OCI-LY3 (cell line): ENCODE measurements at regions not wholly inside any gene's neighbourhood (a gene's known extent, or its start where the extent isn't known, plus 50 kb on each side); places are given as distances from the start of the nearest gene placed in this dataset.

Source experiments
- EZH2phosphoT487 ChIP-seq: fragments of 200-600 bp; shearing (Covaris generic); IDR thresholded peaks from 2 replicates; pipeline ENCODE4 v1.6.1; 2018; ENCODE audit warnings: antibody characterized with exemption, mixed run types, low read depth
- TF ChIP-seq, protein P1 (sequence below): fragments of 200-600, 300-600 bp; sonication (generic); IDR thresholded peaks from 2 replicates; pipeline ENCODE4 v1.5.1; 2014; ENCODE audit warnings: antibody characterized with exemption, low read length, low read depth

DNA sequence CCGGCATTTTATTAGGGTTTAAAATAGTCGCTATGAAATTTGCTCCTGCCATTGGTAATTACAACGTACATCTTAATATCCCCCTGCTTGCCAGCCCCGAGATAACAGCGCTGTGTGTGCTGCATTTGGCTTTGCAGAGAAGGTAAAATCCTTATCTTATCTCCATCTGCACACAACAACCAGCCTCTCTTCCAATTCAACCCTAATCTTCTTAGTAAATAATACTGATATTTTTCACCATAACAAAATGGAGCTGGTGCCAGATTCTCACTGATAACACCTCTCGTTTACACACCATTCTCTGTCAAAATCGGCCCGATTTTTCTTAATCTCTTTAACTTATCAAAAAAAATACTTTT is 61.4 kb upstream of the SIX3 start:
- TF ChIP-seq, protein P1, sequence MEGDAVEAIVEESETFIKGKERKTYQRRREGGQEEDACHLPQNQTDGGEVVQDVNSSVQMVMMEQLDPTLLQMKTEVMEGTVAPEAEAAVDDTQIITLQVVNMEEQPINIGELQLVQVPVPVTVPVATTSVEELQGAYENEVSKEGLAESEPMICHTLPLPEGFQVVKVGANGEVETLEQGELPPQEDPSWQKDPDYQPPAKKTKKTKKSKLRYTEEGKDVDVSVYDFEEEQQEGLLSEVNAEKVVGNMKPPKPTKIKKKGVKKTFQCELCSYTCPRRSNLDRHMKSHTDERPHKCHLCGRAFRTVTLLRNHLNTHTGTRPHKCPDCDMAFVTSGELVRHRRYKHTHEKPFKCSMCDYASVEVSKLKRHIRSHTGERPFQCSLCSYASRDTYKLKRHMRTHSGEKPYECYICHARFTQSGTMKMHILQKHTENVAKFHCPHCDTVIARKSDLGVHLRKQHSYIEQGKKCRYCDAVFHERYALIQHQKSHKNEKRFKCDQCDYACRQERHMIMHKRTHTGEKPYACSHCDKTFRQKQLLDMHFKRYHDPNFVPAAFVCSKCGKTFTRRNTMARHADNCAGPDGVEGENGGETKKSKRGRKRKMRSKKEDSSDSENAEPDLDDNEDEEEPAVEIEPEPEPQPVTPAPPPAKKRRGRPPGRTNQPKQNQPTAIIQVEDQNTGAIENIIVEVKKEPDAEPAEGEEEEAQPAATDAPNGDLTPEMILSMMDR: no peak
- TF ChIP-seq EZH2phosphoT487: no peak
